ENCODE measurements at regions not wholly inside any gene's neighbourhood (a gene's known extent, or its start where the extent isn't known, plus 50 kb on each side); places are given as distances from the start of the nearest gene placed in this dataset.

DNA sequence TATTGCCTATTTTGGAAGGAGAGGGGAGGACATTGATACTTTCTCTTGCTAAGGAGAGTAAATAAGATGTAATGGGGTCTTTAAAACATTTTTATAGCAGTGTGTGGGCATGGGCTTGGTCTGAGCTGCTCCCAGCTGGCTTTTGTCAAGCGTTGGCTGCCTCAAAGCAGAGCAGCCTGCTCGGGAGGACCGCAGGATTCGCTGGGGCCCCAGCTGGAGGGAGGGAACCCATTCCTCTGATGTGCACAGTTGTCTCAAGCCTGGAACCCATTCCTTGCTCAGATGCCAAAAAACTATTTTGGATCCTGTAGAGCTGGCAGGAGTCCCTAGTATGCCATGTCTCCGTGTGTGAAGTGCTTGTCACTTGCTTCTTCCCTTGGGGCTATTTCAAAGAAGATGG lies 59.4 kb upstream of the RMDN2 start:
- Histone ChIP-seq H3K27me3 (ENCODE audit: control insufficient read depth, insufficient read depth, low read length) (no peaks in the 10 kb centered on the region), H3K36me3 (ENCODE audit: control insufficient read depth, insufficient read depth, low read length) (no peaks in the 10 kb centered on the region), H3K4me3 (ENCODE audit: low read depth, low read length) (no peak overlapping the region)
- CTCF ChIA-PET: interaction anchor here (1.3 to 1.6 kb wide), 2 partner anchors 9 to 33 kb away, joined by 3 to 5 read pairs; no protein-coding TSS in a partner anchor
- POLR2A ChIA-PET: no interaction called here
- TF ChIP-seq CTCF (IDR thresholded peaks at IDR 0.05; ENCODE audit: insufficient read depth, low read depth, low read length): no peak
- no peak for DNase-seq (ENCODE audit: low read depth)

- no peak for TF ChIP-seq CTCF (IDR thresholded peaks at IDR 0.05; ENCODE audit: insufficient read depth, low read depth, low read length)
- Histone ChIP-seq H3K27me3 (ENCODE audit: control insufficient read depth, insufficient read depth, low read length) (no peaks in the 10 kb centered on the region), H3K36me3 (ENCODE audit: control insufficient read depth, insufficient read depth, low read length) (no peaks in the 10 kb centered on the region), H3K4me3 (ENCODE audit: low read depth, low read length) (no peak overlapping the region)
- no peak for DNase-seq (ENCODE audit: low read depth)
- ChIA-PET CTCF (interaction anchor here (1.4 to 1.6 kb wide), 2 partner anchors 8 to 12 kb away, joined by 4 to 5 read pairs; no protein-coding TSS in a partner anchor), POLR2A (no interaction called here)
Measured at GRCh38 chr2:37866171-37866934, 58.7 kb upstream of the RMDN2 start.

- no peak overlapping the region for H3K4me3 ChIP-seq (ENCODE audit: low read depth, low read length)
- no peaks in the 10 kb centered on the region for H3K36me3 ChIP-seq (ENCODE audit: control insufficient read depth, insufficient read depth, low read length)
- no peaks in the 10 kb centered on the region for H3K27me3 ChIP-seq (ENCODE audit: control insufficient read depth, insufficient read depth, low read length)
- CTCF ChIA-PET: interaction anchor here (1.4 kb wide), 1 partner anchor 13 kb away, joined by 4 read pairs; no protein-coding TSS in a partner anchor
- no peak for DNase-seq (ENCODE audit: low read depth)
- TF ChIP-seq CTCF (IDR thresholded peaks at IDR 0.05; ENCODE audit: insufficient read depth, low read depth, low read length): no peak
- POLR2A ChIA-PET: no interaction called here
Measured at GRCh38 chr2:37867166-37867565, 57.9 kb upstream of the RMDN2 start.

- no peaks in the 10 kb centered on the region for H3K36me3 ChIP-seq (ENCODE audit: control insufficient read depth, insufficient read depth, low read length)
- H3K27me3 ChIP-seq (ENCODE audit: control insufficient read depth, insufficient read depth, low read length): no peaks in the 10 kb centered on the region
- ChIA-PET CTCF (interaction anchor here (1.7 kb wide), 2 partner anchors 10 to 454 kb away, joined by 4 to 5 read pairs; no protein-coding TSS in a partner anchor), POLR2A (no interaction called here)
- DNase-seq (ENCODE audit: low read depth): no peak
- no peak for TF ChIP-seq CTCF (IDR thresholded peaks at IDR 0.05; ENCODE audit: insufficient read depth, low read depth, low read length)
- H3K4me3 ChIP-seq (ENCODE audit: low read depth, low read length): no peak overlapping the region
Measured at GRCh38 chr2:37868866-37869265, 56.2 kb upstream of the RMDN2 start.

DNA sequence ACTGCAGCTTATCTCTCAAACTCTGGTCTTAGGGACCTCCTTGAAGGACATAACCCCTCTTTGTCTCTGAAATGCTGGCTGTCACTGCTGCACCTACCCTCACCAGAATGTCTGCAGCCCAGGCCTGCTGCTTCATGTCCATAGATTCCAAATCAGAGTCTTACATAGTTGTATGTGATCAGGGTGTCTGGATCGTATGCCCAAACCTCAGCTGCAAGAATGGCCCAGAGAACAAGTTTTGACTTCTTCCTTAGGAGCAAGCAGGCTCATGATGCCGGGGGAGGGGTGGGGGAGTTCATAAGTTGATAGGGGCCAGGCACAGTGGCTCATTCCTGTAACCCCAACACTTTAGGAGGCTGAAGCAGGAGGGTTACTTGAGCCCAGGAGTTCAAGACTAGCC lies 55.8 kb upstream of the RMDN2 start:
- no peak overlapping the region for H3K4me3 ChIP-seq (ENCODE audit: low read depth, low read length)
- POLR2A ChIA-PET: no interaction called here
- H3K36me3 ChIP-seq (ENCODE audit: control insufficient read depth, insufficient read depth, low read length): no peaks in the 10 kb centered on the region
- DNase-seq (ENCODE audit: low read depth): no peak
- CTCF ChIA-PET: interaction anchor here (0.8 to 1.7 kb wide), 3 partner anchors 11 to 454 kb away, joined by 3 to 4 read pairs (median 3); no protein-coding TSS in a partner anchor
- H3K27me3 ChIP-seq (ENCODE audit: control insufficient read depth, insufficient read depth, low read length): no peaks in the 10 kb centered on the region
- no peak for TF ChIP-seq CTCF (IDR thresholded peaks at IDR 0.05; ENCODE audit: insufficient read depth, low read depth, low read length)

Data from BJ (cell line).